HEK293T (cell line): ENCODE measurements at regions not wholly inside any gene's neighbourhood (a gene's known extent, or its start where the extent isn't known, plus 50 kb on each side); places are given as distances from the start of the nearest gene placed in this dataset.

Experiments used
- CTCF ChIA-PET: fragments of 350-600 bp; formaldehyde crosslinking; extraction: SDS; loops from one replicate; lab custom pipeline; 2021; ENCODE audit warnings: antibody characterized with exemption, inconsistent platforms; lab: Yijun Ruan, JAX
- POLR2A ChIA-PET: fragments of 350-600 bp; formaldehyde crosslinking; extraction: SDS; loops from one replicate; lab custom pipeline; 2020; ENCODE audit warnings: antibody characterized with exemption, inconsistent platforms; lab: Yijun Ruan, JAX
- DNase-seq: peaks from one replicate; pipeline ENCODE4 v3.0.0; 2012; ENCODE audit warnings: mixed read lengths; ENCODE audit errors: extremely low spot score
- ARNT ChIP-seq: fragments of 450-650 bp; IDR thresholded peaks from 2 replicates; pipeline ENCODE4 v1.6.1; 2017; ENCODE audit warnings: mild to moderate bottlenecking
- BHLHE40 ChIP-seq: fragments of 450-650 bp; IDR thresholded peaks from 2 replicates; pipeline ENCODE4 v1.6.1; 2016; ENCODE audit warnings: mild to moderate bottlenecking, moderate library complexity, borderline replicate concordance
- CTBP1 ChIP-seq: fragments of 450-650 bp; IDR thresholded peaks from 2 replicates; pipeline ENCODE4 v1.6.1; 2016; ENCODE audit warnings: borderline replicate concordance
- ELF4 ChIP-seq: fragments of 450-650 bp; IDR thresholded peaks from 2 replicates; pipeline ENCODE4 v1.6.1; 2017; ENCODE audit warnings: antibody characterized with exemption
- FOXA1 ChIP-seq: fragments of 450-650 bp; IDR thresholded peaks from 2 replicates; pipeline ENCODE4 v1.6.1; 2016; ENCODE audit warnings: mild to moderate bottlenecking
- FOXK2 ChIP-seq: fragments of 450-650 bp; IDR thresholded peaks from 2 replicates; pipeline ENCODE4 v1.6.1; 2016; ENCODE audit warnings: mild to moderate bottlenecking
- FOXM1 ChIP-seq: fragments of 450-650 bp; IDR thresholded peaks from 2 replicates; pipeline ENCODE4 v1.6.1; 2017; ENCODE audit warnings: mild to moderate bottlenecking, borderline replicate concordance
- HDGF ChIP-seq: fragments of 450-650 bp; IDR thresholded peaks from 2 replicates; pipeline ENCODE4 v1.6.1; 2017; ENCODE audit warnings: antibody characterized with exemption, borderline replicate concordance
- L3MBTL2 ChIP-seq: fragments of 450-650 bp; conservative IDR thresholded peaks from 2 replicates; pipeline ENCODE4 v1.6.1; 2016; ENCODE audit warnings: mild to moderate bottlenecking
- LEF1 ChIP-seq: fragments of 450-650 bp; IDR thresholded peaks from 2 replicates; pipeline ENCODE4 v1.6.1; 2017; ENCODE audit warnings: mild to moderate bottlenecking, borderline replicate concordance
- NFRKB ChIP-seq: fragments of 450-650 bp; IDR thresholded peaks from 2 replicates; pipeline ENCODE4 v1.6.1; 2016; ENCODE audit warnings: mild to moderate bottlenecking, moderate library complexity
- SP1 ChIP-seq: fragments of 450-650 bp; IDR thresholded peaks from 2 replicates; pipeline ENCODE4 v1.6.1; 2017
- SUZ12 ChIP-seq: fragments of 450-650 bp; IDR thresholded peaks from 2 replicates; pipeline ENCODE4 v1.6.1; 2016; ENCODE audit warnings: mild to moderate bottlenecking
- TARDBP ChIP-seq: fragments of 450-650 bp; IDR thresholded peaks from 2 replicates; pipeline ENCODE4 v1.6.1; 2016
- ZNF384 ChIP-seq: fragments of 450-650 bp; IDR thresholded peaks from 2 replicates; pipeline ENCODE4 v1.6.1; 2016
- TF ChIP-seq, protein P1 (sequence below): fragments of 450-650 bp; IDR thresholded peaks from 2 replicates; pipeline ENCODE4 v1.6.1; 2016

DNA sequence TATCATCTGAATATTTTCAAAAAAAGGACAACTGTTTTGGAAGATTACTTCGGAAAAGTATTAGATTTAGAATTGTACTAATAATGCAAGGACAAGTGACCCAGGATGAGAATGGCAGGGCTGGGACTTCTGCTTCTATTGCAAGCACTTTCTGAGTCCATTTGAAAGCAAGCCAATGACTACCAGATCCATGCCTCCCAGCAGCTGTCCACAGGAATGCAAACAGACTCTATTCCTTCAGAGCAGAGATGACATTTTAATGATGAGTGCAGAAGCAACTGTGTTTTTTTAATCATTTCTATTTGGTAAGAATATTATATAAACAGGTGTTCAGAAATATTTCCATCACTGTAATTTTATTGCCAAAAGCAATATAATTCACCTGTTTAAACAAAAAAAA, 456.7 kb downstream of the SOX11 start:
- ChIA-PET CTCF (no interaction called here), POLR2A (no interaction called here)
- DNase-seq = no peak
- TF ChIP-seq FOXM1 (no peak), BHLHE40 (no peak), SUZ12 (no peak), FOXA1 (no peak), TARDBP (no peak), LEF1 (no peak), ARNT (no peak)
- TF ChIP-seq, protein P1, sequence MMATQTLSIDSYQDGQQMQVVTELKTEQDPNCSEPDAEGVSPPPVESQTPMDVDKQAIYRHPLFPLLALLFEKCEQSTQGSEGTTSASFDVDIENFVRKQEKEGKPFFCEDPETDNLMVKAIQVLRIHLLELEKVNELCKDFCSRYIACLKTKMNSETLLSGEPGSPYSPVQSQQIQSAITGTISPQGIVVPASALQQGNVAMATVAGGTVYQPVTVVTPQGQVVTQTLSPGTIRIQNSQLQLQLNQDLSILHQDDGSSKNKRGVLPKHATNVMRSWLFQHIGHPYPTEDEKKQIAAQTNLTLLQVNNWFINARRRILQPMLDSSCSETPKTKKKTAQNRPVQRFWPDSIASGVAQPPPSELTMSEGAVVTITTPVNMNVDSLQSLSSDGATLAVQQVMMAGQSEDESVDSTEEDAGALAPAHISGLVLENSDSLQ = no peak

DNA sequence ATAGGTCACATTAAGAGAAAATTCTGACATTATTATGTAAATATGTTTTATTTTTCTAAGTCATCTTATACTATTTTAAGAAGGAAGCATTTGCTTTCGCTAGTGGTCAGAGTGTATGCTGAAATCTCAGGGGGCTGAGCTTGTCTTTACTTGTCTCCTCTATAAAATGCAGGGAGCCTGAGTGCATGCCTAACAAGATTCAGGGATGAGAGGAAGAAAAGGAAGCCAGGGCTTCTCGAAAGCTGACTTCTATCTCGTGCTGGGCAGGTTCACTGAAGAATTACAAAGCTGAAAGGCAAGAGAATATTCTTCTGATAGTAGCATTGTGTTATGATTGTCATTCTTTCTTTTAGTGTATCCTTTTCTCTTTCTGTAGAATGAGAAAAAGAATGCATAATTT, 467.4 kb downstream of the SOX11 start:
- POLR2A ChIA-PET = no interaction called here
- no peak for TF ChIP-seq TARDBP
- TF ChIP-seq HDGF = no peak
- TF ChIP-seq SP1 = no peak
- TF ChIP-seq, protein P1 = no peak
- TF ChIP-seq ELF4 = no peak
- TF ChIP-seq ARNT = no peak
- no peak for TF ChIP-seq ZNF384
- no peak for TF ChIP-seq LEF1
- TF ChIP-seq FOXA1 = no peak
- TF ChIP-seq FOXM1 = no peak
- TF ChIP-seq FOXK2 = no peak
- TF ChIP-seq BHLHE40 = no peak
- no peak for TF ChIP-seq CTBP1
- TF ChIP-seq L3MBTL2 = no peak
- no peak for TF ChIP-seq SUZ12
- TF ChIP-seq NFRKB = no peak
- no peak for DNase-seq
- CTCF ChIA-PET = no interaction called here

DNA sequence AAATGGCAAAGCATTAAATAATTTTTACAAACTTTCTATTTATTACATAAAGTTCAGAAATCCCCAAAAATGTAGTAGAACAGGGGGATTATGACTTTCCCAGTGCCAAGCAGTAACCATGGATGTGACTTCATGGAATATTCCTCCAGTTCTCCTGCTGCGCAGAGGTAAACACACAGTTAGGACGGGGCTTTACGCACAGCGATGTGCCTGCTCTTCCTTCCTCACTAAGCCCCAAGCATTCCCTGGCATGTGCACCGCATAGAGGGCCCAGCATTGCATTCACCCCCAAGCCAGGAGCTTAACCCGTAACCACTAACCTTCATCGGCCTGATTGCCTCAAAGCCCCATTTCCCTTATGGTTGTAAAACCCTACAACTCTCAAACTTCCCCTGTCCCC, 471.7 kb downstream of the SOX11 start:
- CTCF ChIA-PET = no interaction called here

DNA sequence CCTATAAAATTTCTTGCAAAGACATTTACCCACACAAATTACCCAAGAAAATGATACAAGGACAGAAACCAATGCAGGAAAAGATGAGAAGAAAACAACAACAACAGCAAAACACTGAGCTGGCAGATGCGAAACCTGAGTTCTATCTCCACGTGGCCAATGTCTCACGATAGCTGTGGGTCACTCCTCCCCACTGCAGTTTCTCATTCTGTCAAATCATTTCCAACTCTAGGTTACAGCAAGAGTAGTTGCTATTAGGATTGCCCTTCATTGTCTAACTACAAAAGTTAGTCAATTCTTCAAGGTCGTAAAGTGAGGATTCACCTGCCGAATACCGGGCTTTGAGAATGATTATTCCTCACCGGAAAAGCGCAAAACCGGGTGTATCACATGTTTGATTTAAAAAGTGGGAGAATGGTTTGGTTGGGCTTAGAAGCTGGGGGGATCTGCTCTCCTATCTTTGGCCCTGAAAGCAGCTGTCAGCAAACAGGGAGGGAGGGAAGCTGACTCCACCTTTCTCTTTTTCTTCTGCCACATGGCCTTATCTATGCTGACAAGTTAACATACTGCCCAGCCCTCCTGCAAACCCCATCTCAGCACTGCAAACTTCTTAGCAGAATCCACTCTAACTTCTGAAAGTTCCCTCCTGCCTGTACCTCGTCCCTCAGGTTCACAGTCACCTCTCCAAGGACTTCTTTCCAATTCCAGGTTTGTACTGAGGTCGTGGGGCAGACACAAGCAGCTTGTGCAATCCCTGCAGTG, 473.0 kb downstream of the SOX11 start:
- TF ChIP-seq ZNF384 = no peak
- TF ChIP-seq LEF1 = no peak
- TF ChIP-seq FOXK2 = no peak
- TF ChIP-seq FOXM1 = no peak
- TF ChIP-seq SP1 = no peak
- TF ChIP-seq, protein P1 = no peak
- no peak for TF ChIP-seq L3MBTL2
- TF ChIP-seq NFRKB = no peak
- TF ChIP-seq BHLHE40 = no peak
- no peak for TF ChIP-seq TARDBP
- no peak for TF ChIP-seq CTBP1
- TF ChIP-seq ELF4 = no peak
- TF ChIP-seq FOXA1 = no peak
- no peak for TF ChIP-seq SUZ12
- POLR2A ChIA-PET = no interaction called here
- DNase-seq = no peak
- CTCF ChIA-PET = no interaction called here

More for the DNA sequence above, 471.7 kb downstream of the SOX11 start:
- no peak for TF ChIP-seq ELF4
- no peak for TF ChIP-seq FOXK2
- TF ChIP-seq BHLHE40 = no peak
- no peak for TF ChIP-seq SP1
- no peak for TF ChIP-seq NFRKB
- TF ChIP-seq HDGF = no peak
- no peak for TF ChIP-seq CTBP1
- POLR2A ChIA-PET = no interaction called here
- no peak for DNase-seq

DNA sequence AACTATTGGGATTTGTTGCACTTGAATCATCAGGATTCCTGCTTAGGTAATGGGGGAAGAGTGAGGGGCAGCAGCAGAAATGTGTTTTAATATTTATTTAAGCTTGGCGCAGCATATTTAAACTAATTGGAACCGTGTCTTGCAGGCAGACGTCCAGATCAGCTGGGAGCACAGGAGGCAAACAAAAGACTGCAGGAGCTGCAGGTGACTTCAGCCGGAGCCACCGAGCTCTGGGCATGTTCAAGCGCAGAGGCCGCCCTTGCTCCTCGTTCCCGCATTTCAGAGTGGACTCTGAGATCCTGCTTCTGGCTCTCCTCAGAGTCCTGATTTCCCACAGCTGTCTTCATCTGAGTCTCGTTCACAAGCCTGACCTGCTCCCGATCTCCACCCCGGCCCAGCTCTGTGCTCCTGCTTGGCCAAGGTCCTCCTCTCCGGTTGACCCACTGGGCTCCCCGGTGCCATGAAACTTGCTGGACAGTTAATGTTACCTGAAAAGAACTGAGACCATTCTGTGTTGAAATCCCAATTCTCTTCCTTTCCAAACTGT, 475.5 kb downstream of the SOX11 start:
- DNase-seq = no peak
- POLR2A ChIA-PET = no interaction called here
- no peak for TF ChIP-seq NFRKB
- TF ChIP-seq ZNF384 = no peak
- no peak for TF ChIP-seq CTBP1
- TF ChIP-seq, protein P1 = no peak
- TF ChIP-seq TARDBP = no peak
- TF ChIP-seq FOXA1 = no peak
- no peak for TF ChIP-seq HDGF
- no peak for TF ChIP-seq ARNT
- TF ChIP-seq ELF4 = no peak
- no peak for TF ChIP-seq SUZ12
- no peak for TF ChIP-seq FOXK2
- TF ChIP-seq FOXM1 = no peak
- TF ChIP-seq L3MBTL2 = no peak
- no peak for TF ChIP-seq BHLHE40
- TF ChIP-seq LEF1 = no peak
- no peak for TF ChIP-seq SP1
- CTCF ChIA-PET = no interaction called here
